HepG2 (cell line): ENCODE measurements at regions not wholly inside any gene's neighbourhood (a gene's known extent, or its start where the extent isn't known, plus 50 kb on each side); places are given as distances from the start of the nearest gene placed in this dataset.

Experiments
- CBX5 ChIP-seq: sonication (generic); formaldehyde crosslinking; IDR thresholded peaks from 2 replicates; pipeline ENCODE4 v1.4.0; 2020; ENCODE audit warnings: missing genetic modification reagents, borderline replicate concordance
- CEBPG ChIP-seq: IDR thresholded peaks from 2 replicates; pipeline ENCODE4 v1.6.1; 2016
- ELF3 ChIP-seq: IDR thresholded peaks from 2 replicates; pipeline ENCODE4 v1.6.1; 2016; ENCODE audit warnings: missing genetic modification reagents, missing compliant biosample characterization
- ERF ChIP-seq: IDR thresholded peaks from 2 replicates; pipeline ENCODE4 v1.6.1; 2018; ENCODE audit warnings: missing biosample characterization, missing genetic modification reagents
- GATAD2A ChIP-seq: IDR thresholded peaks from 2 replicates; pipeline ENCODE4 v1.6.1; 2016
- HNF4A ChIP-seq: sonication (generic); formaldehyde crosslinking; IDR thresholded peaks from 2 replicates; pipeline ENCODE4 v1.4.0; 2020; ENCODE audit warnings: missing genetic modification reagents
- MED1 ChIP-seq: sonication (generic); formaldehyde crosslinking; IDR thresholded peaks from 2 replicates; pipeline ENCODE4 v1.4.0; 2020; ENCODE audit warnings: missing genetic modification reagents
- MYC ChIP-seq: sonication (generic); formaldehyde crosslinking; IDR thresholded peaks from 2 replicates; pipeline ENCODE4 v1.9.0; 2021; ENCODE audit warnings: missing genetic modification reagents, borderline replicate concordance
- NCOR1 ChIP-seq: fragments of 200-600 bp; sonication (generic); IDR thresholded peaks from 2 replicates; pipeline ENCODE4 v1.7.0; 2017; ENCODE audit warnings: antibody characterized with exemption, low read length, borderline replicate concordance
- NONO ChIP-seq, 2 experiments: fragments of 450-650 bp in 1 of 2; sonication (generic) in 1 of 2; formaldehyde crosslinking in 1 of 2; IDR thresholded peaks in 1 of 2; conservative IDR thresholded peaks in 1 of 2; 2 replicates each; pipeline versions ENCODE4 v1.6.1 to v1.8.0; 2017 to 2022; ENCODE audit warnings: mild to moderate bottlenecking in 1 of 2, missing genetic modification reagents in 1 of 2, moderate library complexity in 1 of 2
- PHF20 ChIP-seq: sonication (generic); formaldehyde crosslinking; IDR thresholded peaks from 2 replicates; pipeline ENCODE4 v1.5.0; 2020; ENCODE audit warnings: mild to moderate bottlenecking, missing genetic modification reagents
- PHF21A ChIP-seq: sonication (generic); formaldehyde crosslinking; IDR thresholded peaks from 2 replicates; pipeline ENCODE4 v1.5.0; 2020; ENCODE audit warnings: mild to moderate bottlenecking, missing genetic modification reagents
- TCF7 ChIP-seq: sonication (generic); IDR thresholded peaks from 2 replicates; pipeline ENCODE4 v1.6.1; 2016; ENCODE audit warnings: antibody characterized with exemption, low read depth
- XRCC5 ChIP-seq: fragments of 200-400 bp; formaldehyde crosslinking; optimal IDR thresholded peaks from 2 replicates; pipeline ENCODE3; 2017; ENCODE audit warnings: mild to moderate bottlenecking, low read length
- ZFP90 ChIP-seq: sonication (generic); formaldehyde crosslinking; IDR thresholded peaks from 2 replicates; pipeline ENCODE4 v1.8.0; 2022; ENCODE audit warnings: missing genetic modification reagents, mild to moderate bottlenecking, inconsistent platforms, borderline replicate concordance
- ZNF138 ChIP-seq: sonication (generic); formaldehyde crosslinking; IDR thresholded peaks from 2 replicates; pipeline ENCODE4 v1.5.0; 2020; ENCODE audit warnings: mild to moderate bottlenecking, low read depth, missing genetic modification reagents
- ZNF263 ChIP-seq: sonication (generic); formaldehyde crosslinking; IDR thresholded peaks from 2 replicates; pipeline ENCODE4 v1.4.0; 2020; ENCODE audit warnings: missing genetic modification reagents
- ZNF572 ChIP-seq: sonication (generic); formaldehyde crosslinking; IDR thresholded peaks from 2 replicates; pipeline ENCODE4 v1.5.1; 2020; ENCODE audit warnings: mild to moderate bottlenecking, missing genetic modification reagents
- ZNF644 ChIP-seq: IDR thresholded peaks from 2 replicates; pipeline ENCODE4 v1.6.1; 2016; ENCODE audit warnings: low read depth
- ZNF839 ChIP-seq: sonication (generic); formaldehyde crosslinking; IDR thresholded peaks from 2 replicates; pipeline ENCODE4 v1.4.0; 2020; ENCODE audit warnings: missing genetic modification reagents, mild to moderate bottlenecking, borderline replicate concordance
- TF ChIP-seq, protein P1 (sequence below): sonication (generic); formaldehyde crosslinking; IDR thresholded peaks from 2 replicates; pipeline ENCODE4 v1.5.0; 2020; ENCODE audit warnings: missing genetic modification reagents, mild to moderate bottlenecking, borderline replicate concordance
- TF ChIP-seq, protein P2 (sequence below): sonication (generic); formaldehyde crosslinking; conservative IDR thresholded peaks from 2 replicates; pipeline ENCODE4 v1.4.0; 2020; ENCODE audit warnings: mild to moderate bottlenecking, missing genetic modification reagents, moderate library complexity
- TF ChIP-seq, protein P3 (sequence below): conservative IDR thresholded peaks from 2 replicates; pipeline ENCODE4 v1.6.1; 2018; ENCODE audit warnings: missing genetic modification reagents
- TF ChIP-seq, protein P4 (sequence below): sonication (generic); formaldehyde crosslinking; IDR thresholded peaks from 2 replicates; pipeline ENCODE4 v1.4.0; 2020; ENCODE audit warnings: missing genetic modification reagents

DNA sequence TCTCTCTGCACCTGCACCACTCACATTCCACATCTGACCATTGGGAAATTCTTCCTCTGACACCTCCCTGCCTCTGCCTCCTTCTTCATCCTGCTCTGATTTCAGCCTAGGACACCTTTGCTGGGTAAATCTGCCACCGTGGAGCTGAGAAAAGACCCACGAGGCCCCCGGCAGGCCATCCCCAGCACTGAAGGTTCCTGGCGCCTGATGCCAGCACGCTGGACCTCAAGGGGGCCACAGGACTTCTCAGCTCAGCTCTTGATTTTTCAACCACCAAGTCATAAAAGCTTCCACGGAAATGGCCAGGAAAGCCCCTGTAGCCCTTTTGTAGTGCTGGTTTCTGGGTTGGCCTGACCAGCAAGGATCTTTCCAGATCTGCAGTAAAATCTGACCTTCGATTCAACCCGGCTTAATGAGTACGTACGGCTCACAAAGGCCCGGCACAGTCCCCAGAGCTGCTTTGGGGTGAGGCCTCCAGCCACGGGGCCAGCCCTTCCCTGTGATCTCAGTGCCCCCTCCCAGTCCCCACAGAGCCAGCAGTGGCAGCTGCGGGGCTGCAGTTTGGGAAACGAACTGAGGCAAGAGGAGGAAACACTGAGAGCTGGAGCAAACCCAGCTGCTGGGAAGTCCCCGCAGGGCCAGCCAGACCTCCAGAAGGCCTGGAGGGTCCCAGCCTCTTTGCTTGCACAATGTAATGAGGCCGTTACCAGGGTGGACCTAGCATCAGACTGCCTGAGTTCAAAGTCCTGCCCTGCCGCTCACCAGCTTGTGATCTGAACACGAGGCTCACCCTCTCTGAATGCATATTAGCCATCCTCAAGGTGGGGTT lies 157.5 kb downstream of the BMP7 start (continued):
- TF ChIP-seq, protein P1, sequence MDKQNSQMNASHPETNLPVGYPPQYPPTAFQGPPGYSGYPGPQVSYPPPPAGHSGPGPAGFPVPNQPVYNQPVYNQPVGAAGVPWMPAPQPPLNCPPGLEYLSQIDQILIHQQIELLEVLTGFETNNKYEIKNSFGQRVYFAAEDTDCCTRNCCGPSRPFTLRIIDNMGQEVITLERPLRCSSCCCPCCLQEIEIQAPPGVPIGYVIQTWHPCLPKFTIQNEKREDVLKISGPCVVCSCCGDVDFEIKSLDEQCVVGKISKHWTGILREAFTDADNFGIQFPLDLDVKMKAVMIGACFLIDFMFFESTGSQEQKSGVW (CRISPR knock-in tag) = 0 out of 2 replicates have a peak, but pooled peaks have one; percentile 43
- 0 out of 2 replicates have a peak, but pooled peaks have one; percentile 61 for TF ChIP-seq ZFP90 (CRISPR knock-in tag)
- 0 out of 2 replicates have a peak, but pooled peaks have one; percentile 45 for TF ChIP-seq NCOR1
- 0 out of 2 replicates have a peak, but pooled peaks have one; percentile 3 for TF ChIP-seq TCF7
- 0 out of 2 replicates have a peak, but pooled peaks have one; percentile 24 for TF ChIP-seq GATAD2A
- TF ChIP-seq NONO (IDR thresholded peaks at IDR 0.05) = no peak
- no peak for TF ChIP-seq NONO (CRISPR knock-in tag; conservative IDR thresholded peaks at IDR 0.05)
- TF ChIP-seq, protein P2, sequence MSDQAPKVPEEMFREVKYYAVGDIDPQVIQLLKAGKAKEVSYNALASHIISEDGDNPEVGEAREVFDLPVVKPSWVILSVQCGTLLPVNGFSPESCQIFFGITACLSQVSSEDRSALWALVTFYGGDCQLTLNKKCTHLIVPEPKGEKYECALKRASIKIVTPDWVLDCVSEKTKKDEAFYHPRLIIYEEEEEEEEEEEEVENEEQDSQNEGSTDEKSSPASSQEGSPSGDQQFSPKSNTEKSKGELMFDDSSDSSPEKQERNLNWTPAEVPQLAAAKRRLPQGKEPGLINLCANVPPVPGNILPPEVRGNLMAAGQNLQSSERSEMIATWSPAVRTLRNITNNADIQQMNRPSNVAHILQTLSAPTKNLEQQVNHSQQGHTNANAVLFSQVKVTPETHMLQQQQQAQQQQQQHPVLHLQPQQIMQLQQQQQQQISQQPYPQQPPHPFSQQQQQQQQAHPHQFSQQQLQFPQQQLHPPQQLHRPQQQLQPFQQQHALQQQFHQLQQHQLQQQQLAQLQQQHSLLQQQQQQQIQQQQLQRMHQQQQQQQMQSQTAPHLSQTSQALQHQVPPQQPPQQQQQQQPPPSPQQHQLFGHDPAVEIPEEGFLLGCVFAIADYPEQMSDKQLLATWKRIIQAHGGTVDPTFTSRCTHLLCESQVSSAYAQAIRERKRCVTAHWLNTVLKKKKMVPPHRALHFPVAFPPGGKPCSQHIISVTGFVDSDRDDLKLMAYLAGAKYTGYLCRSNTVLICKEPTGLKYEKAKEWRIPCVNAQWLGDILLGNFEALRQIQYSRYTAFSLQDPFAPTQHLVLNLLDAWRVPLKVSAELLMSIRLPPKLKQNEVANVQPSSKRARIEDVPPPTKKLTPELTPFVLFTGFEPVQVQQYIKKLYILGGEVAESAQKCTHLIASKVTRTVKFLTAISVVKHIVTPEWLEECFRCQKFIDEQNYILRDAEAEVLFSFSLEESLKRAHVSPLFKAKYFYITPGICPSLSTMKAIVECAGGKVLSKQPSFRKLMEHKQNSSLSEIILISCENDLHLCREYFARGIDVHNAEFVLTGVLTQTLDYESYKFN = peak; percentile 40; the same call in 1 of the 2 replicates
- TF ChIP-seq PHF21A (CRISPR knock-in tag) = 0 out of 2 replicates have a peak, but pooled peaks have one; percentile 27
- peak; percentile 88 for TF ChIP-seq HNF4A
- 0 out of 2 replicates have a peak, but pooled peaks have one; percentile 12 for TF ChIP-seq ZNF839 (CRISPR knock-in tag)
- peak; percentile 72; the same call in 1 of the 2 replicates for TF ChIP-seq ZNF572 (CRISPR knock-in tag)
- 0 out of 2 replicates have a peak, but pooled peaks have one; percentile 23 for TF ChIP-seq PHF20
- TF ChIP-seq CBX5 (CRISPR knock-in tag) = peak; percentile 18; the same call in 1 of the 2 replicates
- peak; percentile 53 for TF ChIP-seq CEBPG
- TF ChIP-seq, protein P3, sequence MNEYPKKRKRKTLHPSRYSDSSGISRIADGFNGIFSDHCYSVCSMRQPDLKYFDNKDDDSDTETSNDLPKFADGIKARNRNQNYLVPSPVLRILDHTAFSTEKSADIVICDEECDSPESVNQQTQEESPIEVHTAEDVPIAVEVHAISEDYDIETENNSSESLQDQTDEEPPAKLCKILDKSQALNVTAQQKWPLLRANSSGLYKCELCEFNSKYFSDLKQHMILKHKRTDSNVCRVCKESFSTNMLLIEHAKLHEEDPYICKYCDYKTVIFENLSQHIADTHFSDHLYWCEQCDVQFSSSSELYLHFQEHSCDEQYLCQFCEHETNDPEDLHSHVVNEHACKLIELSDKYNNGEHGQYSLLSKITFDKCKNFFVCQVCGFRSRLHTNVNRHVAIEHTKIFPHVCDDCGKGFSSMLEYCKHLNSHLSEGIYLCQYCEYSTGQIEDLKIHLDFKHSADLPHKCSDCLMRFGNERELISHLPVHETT (CRISPR knock-in tag) = no peak
- no peak for TF ChIP-seq ERF (CRISPR knock-in tag)
- TF ChIP-seq MED1 (CRISPR knock-in tag) = peak; percentile 45
- peak; percentile 30 for TF ChIP-seq XRCC5
- TF ChIP-seq, protein P4, sequence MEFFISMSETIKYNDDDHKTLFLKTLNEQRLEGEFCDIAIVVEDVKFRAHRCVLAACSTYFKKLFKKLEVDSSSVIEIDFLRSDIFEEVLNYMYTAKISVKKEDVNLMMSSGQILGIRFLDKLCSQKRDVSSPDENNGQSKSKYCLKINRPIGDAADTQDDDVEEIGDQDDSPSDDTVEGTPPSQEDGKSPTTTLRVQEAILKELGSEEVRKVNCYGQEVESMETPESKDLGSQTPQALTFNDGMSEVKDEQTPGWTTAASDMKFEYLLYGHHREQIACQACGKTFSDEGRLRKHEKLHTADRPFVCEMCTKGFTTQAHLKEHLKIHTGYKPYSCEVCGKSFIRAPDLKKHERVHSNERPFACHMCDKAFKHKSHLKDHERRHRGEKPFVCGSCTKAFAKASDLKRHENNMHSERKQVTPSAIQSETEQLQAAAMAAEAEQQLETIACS (CRISPR knock-in tag) = 0 out of 2 replicates have a peak, but pooled peaks have one; percentile 32
- TF ChIP-seq ZNF644 (CRISPR knock-in tag) = peak; percentile 26; the same call in 1 of the 2 replicates
- TF ChIP-seq ELF3 (CRISPR knock-in tag) = no peak
- peak; percentile 50; the same call in 1 of the 2 replicates for TF ChIP-seq MYC (CRISPR knock-in tag)
- peak; percentile 2; the same call in 1 of the 2 replicates for TF ChIP-seq ZNF263 (CRISPR knock-in tag)
- no peak for TF ChIP-seq ZNF138 (CRISPR knock-in tag)
